ENCODE measurements at regions not wholly inside any gene's neighbourhood (a gene's known extent, or its start where the extent isn't known, plus 50 kb on each side); places are given as distances from the start of the nearest gene placed in this dataset.
"Not testable (repeated sequence)": the region's sequence is repeated elsewhere in the genome, so short reads cannot be mapped to it uniquely, and the experiment has no call there.

DNA sequence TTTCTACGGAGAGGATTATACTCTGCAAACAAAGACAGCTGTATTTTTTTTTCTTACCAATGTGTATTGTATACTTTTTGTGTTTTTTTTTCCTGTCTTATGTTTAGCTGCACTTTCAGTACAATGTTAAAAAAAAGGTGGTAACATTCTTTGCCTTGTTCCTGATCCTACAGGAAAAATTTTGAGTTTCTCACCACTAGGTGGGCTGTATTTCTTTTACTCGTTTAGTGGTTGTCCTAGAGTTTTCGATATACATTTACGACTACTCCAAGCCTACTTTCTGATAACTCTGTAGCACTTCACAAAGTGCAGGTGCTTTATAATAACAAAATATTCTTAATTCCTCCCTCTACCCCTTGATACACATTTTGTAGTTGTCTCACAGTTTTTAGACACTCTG is 652.2 kb downstream of the UQCRFS1 start:
- DNase-seq (ENCODE audit: low read depth): no peak

DNA sequence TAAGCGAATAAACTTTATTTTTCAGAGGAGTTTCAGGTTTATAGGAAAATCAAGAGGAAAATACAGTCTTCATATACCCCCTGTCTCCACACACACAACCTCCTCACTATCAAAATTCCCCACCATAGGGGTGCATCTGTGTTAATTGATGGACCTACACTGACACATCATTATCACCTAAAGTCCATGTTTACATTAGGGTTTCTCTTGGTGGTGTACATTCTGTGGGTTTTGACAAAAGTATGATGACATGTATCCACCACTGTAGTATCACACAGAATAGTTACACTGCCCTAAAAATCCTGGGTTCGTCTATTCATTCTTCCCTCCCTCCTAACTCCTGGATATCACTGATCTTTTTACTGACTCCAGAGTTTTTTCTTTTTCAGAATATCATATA is 654.2 kb downstream of the UQCRFS1 start:
- DNase-seq (ENCODE audit: low read depth): no peak

DNA sequence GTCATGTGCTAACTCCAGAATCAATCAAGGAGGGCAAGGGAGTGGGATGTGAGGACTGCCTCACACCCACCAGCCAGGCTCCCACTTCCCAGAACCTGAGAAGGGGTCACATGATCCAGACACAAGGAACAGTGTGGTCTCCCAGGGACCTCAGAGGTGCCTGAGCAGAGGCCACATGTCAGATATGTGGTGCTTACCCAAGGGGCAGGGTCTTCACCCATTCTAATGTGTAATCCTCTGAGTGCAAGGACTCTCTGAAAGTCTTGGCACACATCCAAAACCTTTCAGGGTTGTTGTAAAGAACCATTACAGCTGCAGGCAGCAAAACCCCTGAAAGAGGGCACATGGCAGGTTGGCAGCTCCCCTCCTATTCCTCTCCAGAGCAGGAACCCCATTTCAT is 656.6 kb downstream of the UQCRFS1 start:
- no peak for DNase-seq (ENCODE audit: low read depth)

DNA sequence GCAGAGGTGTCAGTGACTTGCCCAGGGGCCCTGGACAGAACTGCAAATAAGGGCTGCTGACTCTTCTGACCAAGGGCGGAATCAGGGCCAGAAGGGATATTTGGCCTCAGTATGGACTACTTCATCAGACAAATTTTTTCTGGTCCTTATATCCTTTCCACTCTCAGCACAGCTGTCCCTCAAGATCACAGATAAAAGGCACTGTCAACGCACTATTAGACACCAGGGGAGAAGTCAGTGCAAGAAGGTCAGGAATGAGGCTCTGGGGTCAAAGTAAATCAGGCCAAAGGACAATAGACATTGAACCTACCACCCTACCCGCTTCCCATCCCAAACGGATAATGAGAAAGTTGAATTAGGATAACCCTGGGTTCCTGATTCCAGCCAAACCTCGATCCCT is 657.6 kb downstream of the UQCRFS1 start:
- no peak for DNase-seq (ENCODE audit: low read depth)

DNA sequence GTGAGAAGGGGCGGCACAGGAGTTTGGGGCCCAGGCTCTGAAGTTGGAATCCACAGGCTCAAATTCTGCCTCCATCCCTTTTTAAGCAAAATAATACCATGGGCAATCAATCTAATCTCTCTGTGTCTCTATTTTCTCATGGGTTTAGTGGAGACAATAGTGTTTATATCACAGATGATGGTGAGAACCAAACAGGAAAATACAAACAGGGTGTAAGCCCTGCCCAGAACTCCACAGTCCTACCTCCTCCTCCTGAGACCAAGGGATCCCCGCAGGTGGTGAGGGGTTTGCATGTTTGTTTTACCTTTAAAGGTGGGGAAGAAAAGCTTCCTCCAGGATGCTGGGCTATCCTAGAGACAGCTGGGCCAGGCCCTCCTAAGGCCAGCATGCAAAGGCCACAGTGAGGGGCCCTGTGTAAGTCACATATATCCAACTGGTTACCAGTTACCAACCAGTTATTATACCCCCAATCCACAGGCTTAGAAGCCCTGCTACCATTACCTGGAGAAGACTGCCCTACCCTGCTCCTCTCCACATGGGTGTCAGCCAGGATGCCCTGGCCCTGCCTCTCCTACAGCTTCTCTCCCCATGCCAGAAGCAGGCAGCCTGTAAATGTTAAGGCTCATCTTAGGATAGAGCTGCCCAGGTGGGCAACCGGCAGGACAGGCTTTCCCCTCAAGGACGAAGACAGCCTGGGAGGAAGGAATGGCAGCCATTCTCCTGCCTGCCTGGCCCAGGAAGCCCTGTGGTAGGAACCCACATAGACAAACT is 658.4 kb downstream of the UQCRFS1 start:
- no peak for DNase-seq (ENCODE audit: low read depth)

DNA sequence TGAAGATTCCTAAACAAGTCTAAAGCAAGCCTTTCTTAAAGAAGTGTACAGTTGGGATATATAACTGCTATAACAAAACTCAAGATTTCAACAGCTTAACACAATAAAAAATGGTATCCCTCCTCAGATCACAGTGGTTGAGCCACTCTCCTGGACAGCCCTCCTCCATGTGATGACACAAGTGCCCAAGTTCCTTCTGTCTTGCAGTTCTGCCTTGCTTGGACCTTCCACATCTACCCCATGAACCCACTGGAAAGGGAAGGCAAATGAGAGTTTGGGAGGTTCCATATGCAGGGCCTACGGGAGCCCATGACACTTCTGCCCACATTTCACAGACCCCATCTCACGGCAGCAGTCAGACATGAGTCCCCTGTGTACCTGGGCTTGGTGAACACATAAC is 659.2 kb downstream of the UQCRFS1 start:
- DNase-seq (ENCODE audit: low read depth): no peak

DNA sequence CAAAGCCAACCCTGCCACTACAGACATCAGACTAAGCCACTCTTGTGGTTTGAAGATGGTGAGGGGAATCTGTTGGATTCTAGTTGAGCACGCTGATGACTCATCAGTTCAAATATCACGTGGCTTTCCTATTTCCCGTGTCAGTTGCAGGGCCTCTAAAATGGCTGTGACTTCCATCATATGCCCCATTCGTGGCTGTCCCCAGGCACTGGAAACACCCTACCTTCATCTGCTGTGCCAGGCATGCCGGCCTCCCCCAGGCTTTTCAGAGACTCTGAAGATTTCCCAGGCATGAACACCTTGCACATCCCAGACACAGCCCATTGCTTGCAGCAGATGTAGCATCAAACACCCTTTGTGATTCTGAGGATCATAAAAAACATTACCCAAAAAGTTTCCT is 659.9 kb downstream of the UQCRFS1 start:
- no peak for DNase-seq (ENCODE audit: low read depth)

DNA sequence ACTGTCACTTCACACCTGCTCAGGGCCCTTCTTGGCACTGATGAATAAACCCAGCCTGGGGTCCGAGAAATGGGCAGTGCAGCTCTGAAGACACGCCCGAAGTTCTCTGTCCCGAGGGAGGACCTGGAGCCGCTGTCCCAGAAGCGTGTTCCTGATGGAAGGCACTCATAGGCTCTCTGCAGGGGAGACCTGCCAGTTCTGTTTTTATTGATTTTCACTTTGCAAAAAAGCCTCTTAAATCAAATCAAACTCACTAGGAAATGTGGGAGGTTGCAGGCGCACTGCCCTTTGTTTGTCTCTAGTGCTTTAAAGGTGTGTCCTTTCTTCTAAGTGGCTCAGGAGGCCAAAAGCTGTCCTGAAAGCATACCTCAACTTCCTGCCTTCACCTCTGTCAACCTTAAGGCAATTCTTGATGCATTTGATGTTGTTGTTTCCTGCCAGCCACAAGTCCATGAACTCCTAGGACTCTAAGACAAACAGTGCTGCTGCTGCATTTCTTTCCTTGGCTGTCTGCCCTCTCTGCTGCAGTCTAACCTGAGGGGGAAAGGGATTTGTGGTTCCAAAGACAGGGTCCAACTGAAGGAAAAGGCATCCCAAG is 663.2 kb downstream of the UQCRFS1 start:
- no peak for DNase-seq (ENCODE audit: low read depth)

DNA sequence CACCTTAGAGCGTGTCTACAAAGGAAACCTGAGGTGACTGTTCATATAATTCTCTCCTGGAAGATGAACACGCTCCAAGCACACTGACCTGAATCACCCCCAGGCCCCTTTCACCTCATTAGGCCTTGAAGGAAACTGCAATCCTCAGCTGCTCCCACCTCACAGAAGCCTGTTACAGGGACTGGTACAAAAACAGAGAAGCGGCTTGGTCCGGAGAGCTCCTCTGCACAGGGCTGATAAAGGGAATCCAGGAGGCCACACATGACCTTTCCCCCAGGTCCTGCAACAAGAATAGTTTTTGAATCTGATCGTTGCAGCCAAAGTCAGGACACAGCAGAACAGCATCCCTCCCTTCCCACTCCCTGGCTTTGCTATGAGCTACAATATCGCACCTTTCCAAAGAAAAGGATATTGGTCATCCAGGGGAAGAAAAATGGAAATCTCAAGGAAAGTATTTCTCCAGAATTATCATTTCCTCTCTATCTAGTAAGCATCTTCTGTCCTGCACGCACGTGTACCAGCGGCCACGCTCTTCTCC is 666.7 kb downstream of the UQCRFS1 start:
- no peak for DNase-seq (ENCODE audit: low read depth)

DNA sequence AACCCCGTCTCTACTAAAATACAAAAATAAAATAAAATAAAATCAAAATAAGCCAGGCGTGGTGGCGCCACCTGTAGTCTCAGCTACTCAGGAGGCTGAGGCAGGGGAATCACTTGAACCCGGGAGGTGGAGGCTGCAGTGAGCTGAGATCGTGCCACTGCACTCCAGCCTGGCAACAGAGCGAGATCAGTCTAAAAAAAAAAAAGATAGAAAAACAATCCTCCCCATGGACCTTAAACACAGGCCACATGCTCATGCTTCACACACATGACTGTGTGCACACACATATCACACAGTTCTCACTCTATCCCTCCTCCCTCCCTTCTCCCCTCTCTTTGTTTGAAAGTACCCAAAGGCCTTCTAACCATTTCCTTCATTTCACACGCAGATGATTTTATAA is 667.6 kb downstream of the UQCRFS1 start:
- DNase-seq (ENCODE audit: low read depth): not testable (repeated sequence)

DNA sequence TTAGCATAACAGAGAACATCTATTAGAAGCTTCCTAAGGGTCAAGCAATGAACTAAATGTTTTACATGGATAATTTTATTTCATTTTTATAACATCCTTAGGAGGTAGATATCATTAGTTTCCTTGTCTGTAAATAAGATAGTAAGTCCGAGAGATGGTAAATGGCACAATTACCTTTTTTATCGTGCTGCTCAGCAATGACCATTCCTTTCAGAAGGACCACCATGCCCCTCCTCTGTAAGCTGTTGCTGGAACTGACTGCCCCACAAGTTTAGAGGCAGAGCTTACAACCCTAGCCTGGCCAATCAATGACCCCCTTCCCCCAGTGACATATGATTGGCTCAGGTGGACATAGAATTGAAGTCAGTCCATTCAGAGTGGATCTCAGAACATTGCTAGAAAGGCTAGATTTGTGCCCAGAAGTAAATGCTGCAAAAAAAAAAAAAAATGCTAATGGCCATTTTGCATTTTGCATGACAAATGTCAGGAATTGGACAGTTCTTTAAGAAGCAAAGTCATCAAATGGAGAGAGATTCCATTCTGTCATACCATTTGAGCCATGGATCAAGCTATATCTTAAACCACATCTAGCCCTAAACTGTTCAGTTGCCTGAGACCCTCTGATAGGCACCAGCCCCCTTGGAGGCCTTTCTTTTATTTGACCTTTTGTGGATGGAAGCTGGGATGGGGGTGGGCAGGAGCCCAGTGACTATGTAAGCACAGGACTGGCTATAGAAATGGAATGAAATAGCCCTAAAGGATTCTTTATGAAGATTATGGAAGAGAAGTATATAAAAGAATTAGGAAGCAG is 668.3 kb downstream of the UQCRFS1 start:
- DNase-seq (ENCODE audit: low read depth): no peak

DNA sequence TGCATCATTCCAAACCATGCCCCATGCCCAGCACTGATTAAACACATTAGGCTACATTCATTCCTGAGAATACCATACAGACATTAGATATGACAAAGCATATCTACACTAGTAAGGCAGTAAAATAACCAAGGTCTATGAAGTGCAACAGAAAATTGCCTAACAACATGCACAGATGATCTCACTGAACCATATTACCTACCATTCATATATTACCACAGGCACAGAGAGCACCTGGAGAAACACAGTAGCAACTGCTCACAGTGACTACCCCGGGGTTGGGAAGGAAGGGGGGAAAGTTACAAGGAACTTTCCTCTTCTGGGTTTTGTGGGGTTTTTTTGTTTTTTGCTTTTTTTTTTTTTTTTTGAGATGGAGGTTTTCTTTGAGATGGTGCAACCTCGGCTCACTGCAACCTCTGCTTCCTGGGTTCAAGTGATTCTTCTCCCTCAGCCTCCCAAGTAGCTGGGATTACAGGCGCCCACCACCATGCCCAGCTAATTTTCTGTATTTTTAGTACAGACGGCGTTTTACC is 669.6 kb downstream of the UQCRFS1 start:
- DNase-seq (ENCODE audit: low read depth): no peak

DNA sequence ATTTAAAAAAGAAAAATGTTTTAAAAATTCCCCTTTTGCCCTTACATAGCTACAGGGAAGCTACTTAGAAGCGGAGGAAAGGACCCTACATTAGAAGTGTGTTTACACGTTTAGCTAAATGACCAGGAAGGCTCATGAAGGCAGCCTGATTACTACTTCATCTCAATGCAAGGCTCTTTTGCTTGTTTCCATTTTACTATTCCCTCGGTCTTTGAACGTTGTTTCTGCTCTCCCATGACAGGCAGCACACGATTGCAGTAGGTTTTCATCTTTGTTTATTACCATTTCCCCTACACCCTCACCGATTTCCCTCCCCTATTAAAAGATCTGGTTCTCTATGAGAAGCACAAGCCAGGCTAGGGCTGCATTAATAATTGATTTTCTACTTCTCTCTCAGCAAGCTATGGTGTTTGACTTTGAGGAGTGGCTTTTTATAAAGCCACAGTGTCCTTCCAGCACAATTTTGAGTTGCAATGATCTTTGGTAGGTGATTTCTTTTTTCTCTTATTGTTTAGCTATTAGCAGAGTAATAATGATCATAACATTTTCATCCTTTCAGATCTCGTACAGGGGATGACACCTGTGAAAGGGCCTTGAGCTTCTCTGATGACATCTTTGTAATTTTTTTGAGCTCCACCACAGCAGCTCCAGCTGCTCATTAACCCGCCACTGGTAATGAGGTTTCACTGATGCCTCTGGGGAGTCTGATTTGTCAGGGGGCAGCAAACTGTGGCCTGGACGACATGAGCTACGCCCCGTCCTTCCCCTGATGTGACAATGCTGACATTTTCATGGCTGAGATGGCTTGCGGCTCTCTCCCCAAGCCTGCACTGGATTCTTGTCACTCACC is 670.3 kb downstream of the UQCRFS1 start:
- no peak for DNase-seq (ENCODE audit: low read depth)

DNA sequence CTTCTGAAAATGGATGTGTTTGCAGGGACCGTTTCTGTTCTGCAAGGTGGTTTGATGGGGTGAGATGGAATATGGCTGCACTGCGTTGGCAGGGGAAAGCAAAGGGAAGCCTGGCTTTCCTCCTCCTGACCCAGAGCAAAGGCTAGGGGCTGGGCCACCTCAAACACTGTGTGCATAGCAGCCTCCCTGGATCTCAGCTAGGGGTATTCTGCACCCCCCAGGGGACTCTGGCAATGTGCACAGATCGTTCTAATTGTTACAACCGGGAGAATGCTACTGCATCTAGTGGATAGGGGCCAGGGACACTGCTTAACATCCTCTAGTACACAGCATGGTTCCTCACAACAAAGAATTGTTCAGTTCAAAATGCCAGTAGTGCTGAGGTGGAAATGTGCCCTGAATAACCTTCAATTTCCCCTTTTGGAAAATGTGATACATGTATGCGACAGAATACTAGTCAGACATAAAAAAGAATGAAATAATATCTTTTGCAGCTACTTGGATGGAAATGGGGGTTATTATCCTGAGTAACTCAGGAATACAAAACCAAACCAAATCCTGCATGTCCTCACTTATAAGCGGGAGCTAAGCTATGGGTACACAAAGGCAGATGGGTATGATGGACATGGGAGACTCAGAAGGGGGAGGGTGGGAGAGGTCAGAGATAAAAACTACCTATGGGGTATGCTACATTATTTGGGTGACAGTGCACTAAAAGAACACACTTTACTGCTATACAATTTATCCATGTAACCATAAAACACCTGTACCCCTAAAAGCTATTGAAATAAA is 671.2 kb downstream of the UQCRFS1 start:
- DNase-seq (ENCODE audit: low read depth): no peak

DNA sequence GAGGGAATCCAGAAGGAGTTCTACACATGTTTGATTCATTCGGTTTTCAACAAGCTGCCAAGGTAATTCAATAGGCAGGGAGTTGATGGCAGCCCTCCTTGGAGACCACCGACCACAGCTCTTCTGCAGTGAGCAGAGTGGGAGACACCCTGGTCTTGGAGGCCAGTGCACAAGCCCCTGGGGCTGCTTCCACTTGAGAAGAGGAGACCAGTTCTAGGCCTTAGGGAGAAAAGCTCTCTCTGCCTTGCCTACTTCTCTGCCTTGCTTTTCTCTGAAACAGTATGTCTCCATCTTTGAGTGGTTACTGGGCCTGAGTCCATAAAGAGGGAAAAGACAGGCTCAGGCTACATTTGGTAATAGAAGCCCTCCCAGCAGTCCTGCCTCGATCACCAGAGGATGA is 671.9 kb downstream of the UQCRFS1 start:
- DNase-seq (ENCODE audit: low read depth): no peak

DNA sequence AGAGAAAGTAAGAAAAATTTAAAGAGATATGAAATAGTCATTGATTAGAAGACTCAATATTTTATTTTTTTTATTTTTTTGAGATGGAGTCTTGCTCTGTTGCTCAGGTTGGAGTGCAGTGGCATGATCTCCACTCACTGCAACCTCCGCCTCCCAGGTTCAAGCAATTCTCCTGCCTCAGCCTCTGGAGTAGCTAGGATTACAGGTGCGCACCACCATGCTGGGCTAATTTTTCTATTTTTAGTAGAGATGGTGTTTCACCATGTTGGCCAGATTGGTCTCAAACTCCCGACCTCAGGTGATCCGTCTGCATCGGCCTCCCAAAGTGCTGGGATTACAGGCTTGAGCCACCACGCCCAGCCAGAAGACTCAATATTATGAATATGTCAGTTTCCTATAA is 672.6 kb downstream of the UQCRFS1 start:
- not testable (repeated sequence) for DNase-seq (ENCODE audit: low read depth)

DNA sequence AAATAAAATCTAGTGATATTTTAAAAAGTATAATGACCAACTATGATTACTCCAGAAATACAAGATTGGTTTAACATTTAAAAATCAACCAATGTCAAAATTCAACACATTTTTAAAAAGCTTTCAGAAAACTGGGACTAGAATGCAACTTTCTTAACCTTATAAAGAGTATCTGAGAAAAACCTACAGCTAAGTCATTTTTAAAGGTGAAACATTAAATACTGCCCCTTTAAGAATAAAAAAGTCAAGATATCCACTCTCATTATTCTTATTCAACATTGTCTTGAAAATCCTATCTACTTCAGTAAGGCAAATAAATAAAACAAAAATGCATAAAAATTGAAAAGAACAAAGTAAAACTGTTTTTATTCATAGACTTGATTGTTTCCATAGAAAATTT is 673.2 kb downstream of the UQCRFS1 start:
- no peak for DNase-seq (ENCODE audit: low read depth)

DNA sequence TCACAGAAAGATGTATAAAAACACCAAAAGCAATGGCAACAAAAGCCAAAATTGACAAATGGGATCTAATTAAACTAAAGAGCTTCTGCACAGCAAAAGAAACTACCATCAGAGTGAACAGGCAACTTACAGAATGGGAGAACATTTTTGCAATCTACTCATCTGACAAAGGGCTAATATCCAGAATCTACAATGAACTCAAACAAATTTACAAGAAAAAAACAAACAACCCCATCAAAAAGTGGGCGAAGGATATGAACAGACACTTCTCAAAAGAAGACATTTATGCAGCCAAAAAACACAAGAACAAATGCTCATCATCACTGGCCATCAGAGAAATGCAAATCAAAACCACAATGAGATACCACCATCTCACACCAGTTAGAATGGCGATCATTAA is 674.4 kb downstream of the UQCRFS1 start:
- DNase-seq (ENCODE audit: low read depth): not testable (repeated sequence)

DNA sequence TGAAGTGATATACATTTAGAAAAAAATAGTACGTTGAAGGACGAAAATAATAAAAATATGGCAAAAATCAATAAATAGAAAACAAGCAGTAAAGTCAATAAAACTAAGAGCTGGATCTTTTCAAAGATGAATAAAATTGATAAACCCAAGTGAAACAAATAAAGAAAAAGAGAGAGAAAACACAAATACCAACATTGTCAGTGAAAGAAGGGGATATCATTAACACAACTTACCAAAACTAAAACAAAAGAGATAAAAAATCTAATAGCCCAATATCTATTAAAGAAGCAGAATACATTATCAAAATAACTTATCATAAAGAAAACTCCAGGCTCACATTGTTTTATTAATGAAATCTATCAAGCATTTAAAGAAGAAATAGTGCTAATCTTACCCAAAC is 675.1 kb downstream of the UQCRFS1 start:
- DNase-seq (ENCODE audit: low read depth): no peak

DNA sequence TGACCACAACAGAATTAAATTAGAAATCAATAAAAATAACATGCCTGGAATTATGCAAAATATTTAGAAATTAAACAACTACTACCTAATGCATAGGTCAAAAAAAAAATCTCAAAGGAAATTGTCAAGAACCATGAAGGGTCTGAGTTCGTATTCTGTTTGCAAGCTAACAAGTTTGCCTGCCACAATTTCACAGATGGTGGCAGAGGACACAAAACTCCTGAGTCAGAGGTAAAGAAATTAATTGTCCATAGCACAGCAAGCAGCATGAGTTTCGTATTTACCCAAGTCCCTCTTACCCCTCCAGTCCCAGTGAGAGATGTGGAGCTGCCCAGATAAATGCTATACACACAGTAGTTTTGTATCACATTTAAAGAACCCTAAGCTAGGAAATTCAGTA is 675.9 kb downstream of the UQCRFS1 start:
- no peak for DNase-seq (ENCODE audit: low read depth)

DNA sequence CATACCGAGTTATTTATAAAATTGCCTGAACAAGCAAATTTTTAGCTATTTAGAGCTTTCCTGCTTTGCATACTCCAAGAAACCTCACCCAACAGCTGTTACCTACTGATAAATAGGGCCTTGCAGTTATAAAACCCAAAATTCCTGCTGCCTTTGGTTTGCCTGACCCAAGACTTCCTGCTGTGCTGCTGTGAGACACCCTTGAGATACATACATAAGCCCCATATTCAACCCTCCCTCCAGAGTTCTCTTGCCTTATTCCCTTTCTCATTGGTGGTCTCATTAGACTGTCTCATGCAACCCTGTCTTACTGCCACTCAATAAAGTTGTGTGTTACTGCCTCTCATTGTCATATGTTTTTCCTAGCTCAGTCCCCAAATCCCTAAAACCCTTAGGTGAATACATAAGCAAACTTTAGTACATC is 677.6 kb downstream of the UQCRFS1 start:
- DNase-seq (ENCODE audit: low read depth): no peak

Data from stimulated activated CD8-positive, alpha-beta memory T cell treated with anti-CD3 and anti-CD28 coated beads, Interleukin-12 subunit alpha, Interleukin-12 subunit beta, amount 100 ng/mL, for 1 hour (primary cell).